GM18519 (cell line): ENCODE measurements at regions not wholly inside any gene's neighbourhood (a gene's known extent, or its start where the extent isn't known, plus 50 kb on each side); places are given as distances from the start of the nearest gene placed in this dataset.

Experiments used
- ATAC-seq: cut with Tn5 transposase; IDR thresholded peaks from one replicate; pipeline ENCODE4 v1.9.1; 2021; ENCODE audit warnings: mild to moderate bottlenecking, moderate library complexity; ENCODE audit not compliant: unreplicated experiment, low FRiP score

DNA sequence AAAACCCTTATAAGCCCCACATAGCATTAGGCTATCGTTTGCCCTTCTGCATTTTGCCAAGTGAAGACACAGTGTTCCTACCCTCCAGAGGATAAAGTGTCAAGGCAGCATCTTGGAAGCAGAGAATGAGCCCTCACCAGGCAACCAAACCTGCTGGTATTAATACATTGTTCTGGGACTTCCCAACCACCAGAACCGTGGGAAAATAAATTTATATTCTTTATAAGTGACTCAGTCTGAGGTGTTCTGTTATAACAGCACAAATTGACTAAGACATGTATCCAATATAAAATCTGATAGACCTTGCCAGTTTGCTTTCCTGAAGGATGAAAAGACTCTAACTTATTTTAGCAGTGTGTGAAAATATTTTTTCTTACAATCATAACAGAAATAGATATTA lies 792.5 kb upstream of the LRRC4C start:
- ATAC-seq = no peak

DNA sequence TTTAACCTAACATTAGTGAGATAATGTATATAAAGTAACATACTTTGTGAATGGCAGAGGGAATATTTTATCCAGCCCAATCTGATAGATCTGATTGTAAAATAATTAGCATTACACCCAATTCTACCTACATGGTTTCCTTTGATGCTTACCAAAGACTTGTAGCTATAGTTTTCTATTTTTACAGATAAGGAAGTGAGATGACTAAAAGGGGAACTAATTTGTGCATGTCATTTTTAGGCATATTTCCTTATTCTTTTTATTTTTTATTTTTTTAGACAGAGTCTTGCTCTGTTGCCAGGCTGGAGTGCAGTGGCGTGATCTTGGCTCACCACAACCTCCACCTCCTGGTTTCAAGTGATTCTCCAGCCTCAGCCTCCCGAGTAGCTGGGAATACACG lies 793.7 kb upstream of the LRRC4C start:
- no peak for ATAC-seq

GRCh38 chr11:42255906-42256305 lies 796.5 kb upstream of the LRRC4C start:
- no peak for ATAC-seq

GRCh38 chr11:42257534-42257933 lies 798.1 kb upstream of the LRRC4C start:
- no peak for ATAC-seq

DNA sequence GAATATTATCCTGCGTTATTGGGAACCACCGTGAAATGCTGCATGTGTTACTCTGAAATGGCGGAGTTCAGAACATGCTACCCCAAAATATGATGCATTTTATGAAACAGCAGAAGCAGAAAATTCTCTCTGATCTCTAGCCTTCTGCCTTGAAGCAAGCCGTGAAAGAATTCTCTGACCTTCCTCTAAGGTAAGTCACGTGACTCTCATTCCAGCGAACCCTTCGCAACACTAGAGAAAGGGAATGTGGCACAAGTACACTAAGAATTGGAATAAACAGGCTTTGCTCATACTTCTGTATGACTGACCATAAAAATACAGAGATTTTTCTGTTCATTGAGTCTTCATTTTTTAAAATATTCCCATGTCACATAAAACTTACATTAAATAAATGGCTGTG lies 805.6 kb upstream of the LRRC4C start:
- no peak for ATAC-seq

DNA sequence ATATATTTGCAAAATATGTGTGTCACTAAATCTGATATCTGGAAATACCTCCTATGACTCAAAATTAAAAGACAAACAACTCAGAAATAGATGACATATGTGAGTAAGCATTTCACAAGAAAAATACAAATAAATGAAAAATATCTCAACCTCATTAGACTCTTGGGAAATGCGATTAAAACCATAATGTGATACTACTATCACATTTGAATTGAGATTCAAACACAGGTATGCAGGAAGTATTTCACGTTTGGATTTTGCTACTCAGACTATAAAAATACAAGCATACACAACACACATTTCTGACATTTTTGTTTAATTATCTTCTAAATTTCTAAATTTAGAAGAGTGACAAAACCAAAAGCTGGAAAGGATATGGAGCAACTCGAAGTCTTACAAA lies 811.9 kb upstream of the LRRC4C start:
- ATAC-seq = no peak

GRCh38 chr11:42273977-42274376 lies 814.5 kb upstream of the LRRC4C start:
- no peak for ATAC-seq

GRCh38 chr11:42296910-42297309 lies 837.5 kb upstream of the LRRC4C start:
- no peak for ATAC-seq

DNA sequence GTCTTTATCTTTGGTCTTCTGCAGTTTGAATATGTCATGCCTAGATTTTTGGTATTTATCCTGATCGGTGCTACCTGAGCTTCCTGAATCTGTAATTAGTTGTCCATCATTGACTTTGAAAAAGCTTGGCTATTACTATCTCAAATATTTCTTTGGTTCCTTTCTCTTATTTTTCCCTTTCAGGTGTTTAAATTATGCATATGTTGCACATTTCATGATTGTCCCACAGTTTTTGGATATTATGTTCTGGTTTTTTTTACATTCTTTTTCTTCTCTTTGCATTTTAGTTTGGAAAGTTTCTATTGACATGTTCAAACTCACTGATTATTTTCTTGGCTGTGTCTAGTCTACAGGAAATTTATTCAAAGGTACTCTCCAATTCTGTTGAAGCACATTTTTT lies 840.3 kb upstream of the LRRC4C start:
- no peak for ATAC-seq

DNA sequence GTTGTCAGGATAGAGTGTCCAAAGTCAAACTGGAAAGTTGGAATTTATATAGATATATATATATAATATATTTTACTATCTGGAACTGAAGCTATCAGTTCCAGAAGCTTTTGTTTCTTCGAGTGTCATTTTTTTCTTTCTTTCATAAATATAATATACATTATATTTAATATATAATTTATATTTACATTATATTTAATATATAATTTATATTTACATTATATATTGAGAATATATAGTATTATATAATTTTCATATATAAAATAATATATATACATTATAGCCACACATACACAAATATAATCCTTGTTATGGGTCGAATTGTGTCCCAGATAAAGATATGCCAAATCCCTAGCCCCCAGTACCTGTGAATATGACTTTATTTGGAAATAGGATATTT lies 842.3 kb upstream of the LRRC4C start:
- no peak for ATAC-seq

- no peak for ATAC-seq
Measured at GRCh38 chr11:42311514-42311913, 852.1 kb upstream of the LRRC4C start.

GRCh38 chr11:42311944-42312343 lies 852.5 kb upstream of the LRRC4C start:
- no peak for ATAC-seq

DNA sequence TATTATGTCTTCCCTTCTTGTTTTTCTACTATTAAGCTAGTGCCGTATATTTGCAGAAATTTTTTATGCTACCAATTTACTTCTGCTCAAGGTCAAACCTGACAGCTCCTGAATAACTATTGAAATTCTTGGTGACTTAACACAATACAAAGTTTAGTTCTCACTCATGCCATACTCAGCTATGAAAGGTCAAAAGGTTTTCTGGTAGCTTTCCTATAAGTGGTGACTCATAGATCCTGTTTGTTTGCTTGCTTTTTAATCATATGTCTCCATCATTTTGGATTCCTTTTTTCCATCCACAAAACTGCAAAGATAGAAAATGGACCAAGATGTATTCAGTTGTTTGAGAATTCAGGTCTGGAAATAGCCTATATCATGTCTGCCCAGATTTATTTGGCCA lies 855.8 kb upstream of the LRRC4C start:
- no peak for ATAC-seq

GRCh38 chr11:42315846-42316245 lies 856.4 kb upstream of the LRRC4C start:
- no peak for ATAC-seq

- no peak for ATAC-seq
Measured at GRCh38 chr11:42319921-42320320, 860.5 kb upstream of the LRRC4C start.

GRCh38 chr11:42329929-42330565 lies 870.6 kb upstream of the LRRC4C start:
- no peak for ATAC-seq

GRCh38 chr11:42337786-42338455 lies 878.5 kb upstream of the LRRC4C start:
- ATAC-seq = no peak

DNA sequence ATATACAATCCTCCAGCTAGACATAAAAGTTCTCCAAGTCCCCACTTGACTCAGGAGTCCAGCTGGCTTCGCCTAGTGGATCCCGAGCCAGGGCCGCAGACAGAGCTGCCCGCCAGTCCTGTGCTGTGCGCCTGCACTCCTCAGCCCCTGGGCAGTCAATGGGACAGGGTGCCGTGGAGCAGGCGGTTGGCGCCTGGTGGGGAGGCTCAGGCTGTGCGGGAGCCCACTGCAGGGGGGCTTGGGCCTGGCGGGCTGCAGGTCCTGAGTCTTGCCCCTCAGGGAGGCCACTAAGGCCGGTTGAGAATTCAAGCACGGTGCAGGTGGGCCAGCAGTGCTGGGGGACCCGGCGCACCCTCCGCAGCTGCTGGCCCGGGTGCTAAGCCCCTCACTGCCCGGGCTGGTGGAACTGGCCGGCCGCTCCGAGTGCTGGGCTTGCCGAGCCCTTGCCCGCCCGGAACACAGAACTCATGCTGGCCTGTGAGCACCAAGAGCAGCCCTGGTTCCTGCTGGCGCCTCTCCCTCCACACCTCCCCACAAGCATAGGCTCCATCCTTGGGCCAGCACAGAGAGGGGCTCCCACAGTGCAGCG lies 884.8 kb upstream of the LRRC4C start:
- ATAC-seq = no peak

DNA sequence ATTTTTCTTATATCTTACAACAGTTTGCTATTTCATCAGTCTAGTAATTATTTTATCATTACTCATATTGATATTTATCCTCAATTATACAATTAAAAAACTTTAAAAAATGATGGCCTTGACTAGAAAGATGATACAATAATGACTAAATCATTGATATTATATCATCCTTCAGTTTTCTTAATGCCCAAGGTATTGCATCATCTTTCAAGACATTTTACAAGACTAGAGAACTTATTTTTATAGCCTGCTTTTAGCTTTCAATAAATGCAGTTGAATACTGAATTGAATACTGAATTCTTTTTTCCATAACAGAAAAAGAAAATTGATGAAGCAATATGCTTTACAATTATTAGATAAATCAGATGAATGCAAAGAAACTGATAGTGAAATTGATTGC lies 886.5 kb upstream of the LRRC4C start:
- ATAC-seq = no peak

DNA sequence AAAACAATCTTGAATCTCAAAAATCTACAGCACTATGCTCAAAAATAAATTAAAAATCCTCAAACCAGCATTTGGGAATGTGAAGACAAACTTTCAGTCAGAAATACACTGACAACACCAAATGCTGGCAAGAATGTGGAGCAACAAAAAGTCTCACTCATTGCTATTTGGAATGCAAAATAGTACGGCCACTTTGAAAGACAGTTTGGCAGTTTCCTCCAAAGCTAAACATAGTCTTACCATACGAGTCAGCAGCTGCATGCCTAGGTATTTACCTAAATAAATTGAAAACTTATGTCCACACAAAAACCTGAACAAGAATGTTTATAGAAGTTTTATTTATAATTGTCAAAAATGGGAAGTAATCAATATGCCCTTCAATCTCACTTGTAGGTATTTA lies 904.2 kb upstream of the LRRC4C start:
- ATAC-seq = no peak

- ATAC-seq = no peak
Measured at GRCh38 chr11:42390116-42390515, 921.7 kb upstream of the API5 start.

GRCh38 chr11:42397483-42397882 lies 914.3 kb upstream of the API5 start:
- no peak for ATAC-seq
